Uterus (tissue), 2 donors: ENCODE measurements at regions not wholly inside any gene's neighbourhood (a gene's known extent, or its start where the extent isn't known, plus 50 kb on each side); places are given as distances from the start of the nearest gene placed in this dataset.

Experiments
- POLR2A ChIP-seq, 2 donors: fragments of 450-650 bp; IDR thresholded peaks; one replicate each; pipeline ENCODE4 v1.6.1; 2016; ENCODE audit warnings: antibody characterized with exemption in 2 of 2, mild to moderate bottlenecking in 1 of 2, moderate library complexity in 1 of 2
- TF ChIP-seq, protein P1 (sequence below), 4 experiments: fragments of 200-600 bp in 2 of 4; fragments of 450-650 bp in 2 of 4; sonication (generic) in 2 of 4; IDR thresholded peaks; one replicate each; pipeline ENCODE4 v1.5.1; 2016 to 2019; ENCODE audit warnings: antibody characterized with exemption in 4 of 4, mild to moderate bottlenecking in 2 of 4, moderate library complexity in 1 of 4

DNA sequence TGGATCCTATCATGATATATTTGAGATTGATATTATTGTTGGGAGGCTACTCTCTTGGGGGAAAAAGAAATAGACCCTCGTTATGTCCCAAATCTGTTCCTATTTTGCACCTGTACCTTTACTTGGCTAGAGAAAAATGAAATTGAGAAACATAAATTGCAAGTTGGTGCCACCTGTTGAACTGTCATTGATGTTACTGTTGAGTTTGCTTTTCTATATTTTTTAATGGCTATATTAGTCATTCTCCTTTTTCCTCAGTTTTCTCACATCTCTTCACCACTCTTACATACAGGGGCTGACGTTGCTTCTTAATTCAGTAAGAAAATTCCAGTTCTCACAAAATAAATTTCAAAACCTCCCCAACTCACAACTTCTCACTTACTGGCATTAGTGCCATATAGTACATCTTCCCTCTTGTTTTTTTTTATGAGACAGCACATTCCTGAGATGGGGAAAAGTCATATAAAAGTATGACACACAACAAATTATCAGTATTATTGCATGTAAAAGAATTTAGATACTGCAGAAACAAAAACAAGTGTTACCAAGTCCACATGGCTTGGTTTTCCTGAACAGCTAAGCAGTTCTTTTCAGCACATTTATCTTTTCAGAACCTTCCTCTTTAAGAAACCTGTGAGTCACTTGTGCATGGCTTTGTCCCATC is 348.3 kb upstream of the DSEL start:
- TF ChIP-seq, protein P1, sequence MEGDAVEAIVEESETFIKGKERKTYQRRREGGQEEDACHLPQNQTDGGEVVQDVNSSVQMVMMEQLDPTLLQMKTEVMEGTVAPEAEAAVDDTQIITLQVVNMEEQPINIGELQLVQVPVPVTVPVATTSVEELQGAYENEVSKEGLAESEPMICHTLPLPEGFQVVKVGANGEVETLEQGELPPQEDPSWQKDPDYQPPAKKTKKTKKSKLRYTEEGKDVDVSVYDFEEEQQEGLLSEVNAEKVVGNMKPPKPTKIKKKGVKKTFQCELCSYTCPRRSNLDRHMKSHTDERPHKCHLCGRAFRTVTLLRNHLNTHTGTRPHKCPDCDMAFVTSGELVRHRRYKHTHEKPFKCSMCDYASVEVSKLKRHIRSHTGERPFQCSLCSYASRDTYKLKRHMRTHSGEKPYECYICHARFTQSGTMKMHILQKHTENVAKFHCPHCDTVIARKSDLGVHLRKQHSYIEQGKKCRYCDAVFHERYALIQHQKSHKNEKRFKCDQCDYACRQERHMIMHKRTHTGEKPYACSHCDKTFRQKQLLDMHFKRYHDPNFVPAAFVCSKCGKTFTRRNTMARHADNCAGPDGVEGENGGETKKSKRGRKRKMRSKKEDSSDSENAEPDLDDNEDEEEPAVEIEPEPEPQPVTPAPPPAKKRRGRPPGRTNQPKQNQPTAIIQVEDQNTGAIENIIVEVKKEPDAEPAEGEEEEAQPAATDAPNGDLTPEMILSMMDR (IDR thresholded peaks at IDR 0.05): no peak
- TF ChIP-seq POLR2A (IDR thresholded peaks at IDR 0.05): no peak
